Kidney epithelial cell (primary cell): ENCODE measurements at regions not wholly inside any gene's neighbourhood (a gene's known extent, or its start where the extent isn't known, plus 50 kb on each side); places are given as distances from the start of the nearest gene placed in this dataset.

Experiments
- DNase-seq: peaks from one replicate; pipeline ENCODE4 v3.0.0-alpha.2; 2010; ENCODE audit warnings: low read depth
- H3K27me3 ChIP-seq: 2 replicates; pipeline ENCODE4 v1.6.0; 2011; ENCODE audit warnings: low read length; ENCODE audit not compliant: control insufficient read depth, insufficient read depth
- H3K36me3 ChIP-seq: 2 replicates; pipeline ENCODE4 v1.5.1; 2011; ENCODE audit warnings: low read length; ENCODE audit not compliant: control insufficient read depth, insufficient read depth
- H3K4me3 ChIP-seq: 2 replicates; pipeline ENCODE4 v1.5.1; 2011; ENCODE audit warnings: low read depth, mild to moderate bottlenecking, control low read depth, low read length
- TF ChIP-seq, protein P1 (sequence below): IDR thresholded peaks from 2 replicates; pipeline ENCODE4 v1.5.1; 2011; ENCODE audit warnings: mild to moderate bottlenecking, moderate library complexity, low read length, control low read depth, inconsistent platforms; ENCODE audit not compliant: insufficient read depth, poor library complexity, severe bottlenecking

DNA sequence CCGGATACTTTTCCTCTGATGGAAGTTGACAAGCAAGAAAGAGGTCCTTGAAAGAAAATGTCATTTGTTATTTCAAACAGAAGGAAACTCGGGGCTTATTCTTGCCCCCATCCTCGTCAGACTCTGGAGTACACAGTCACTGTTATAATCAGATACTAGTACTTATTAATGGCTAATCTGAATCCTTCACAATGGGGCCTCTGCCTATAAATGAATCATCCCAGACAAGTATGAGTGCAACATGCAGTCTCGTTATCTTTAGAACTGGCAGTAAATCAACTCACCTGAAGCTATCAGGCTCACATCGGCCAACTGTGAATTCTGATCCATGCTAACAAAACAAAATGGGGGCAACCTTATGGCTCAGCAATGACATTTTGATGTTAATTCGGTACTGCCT is 216.7 kb downstream of the GRIN2B start:
- no peak for DNase-seq
- no peaks in the 10 kb centered on the region for H3K27me3 ChIP-seq
- TF ChIP-seq, protein P1, sequence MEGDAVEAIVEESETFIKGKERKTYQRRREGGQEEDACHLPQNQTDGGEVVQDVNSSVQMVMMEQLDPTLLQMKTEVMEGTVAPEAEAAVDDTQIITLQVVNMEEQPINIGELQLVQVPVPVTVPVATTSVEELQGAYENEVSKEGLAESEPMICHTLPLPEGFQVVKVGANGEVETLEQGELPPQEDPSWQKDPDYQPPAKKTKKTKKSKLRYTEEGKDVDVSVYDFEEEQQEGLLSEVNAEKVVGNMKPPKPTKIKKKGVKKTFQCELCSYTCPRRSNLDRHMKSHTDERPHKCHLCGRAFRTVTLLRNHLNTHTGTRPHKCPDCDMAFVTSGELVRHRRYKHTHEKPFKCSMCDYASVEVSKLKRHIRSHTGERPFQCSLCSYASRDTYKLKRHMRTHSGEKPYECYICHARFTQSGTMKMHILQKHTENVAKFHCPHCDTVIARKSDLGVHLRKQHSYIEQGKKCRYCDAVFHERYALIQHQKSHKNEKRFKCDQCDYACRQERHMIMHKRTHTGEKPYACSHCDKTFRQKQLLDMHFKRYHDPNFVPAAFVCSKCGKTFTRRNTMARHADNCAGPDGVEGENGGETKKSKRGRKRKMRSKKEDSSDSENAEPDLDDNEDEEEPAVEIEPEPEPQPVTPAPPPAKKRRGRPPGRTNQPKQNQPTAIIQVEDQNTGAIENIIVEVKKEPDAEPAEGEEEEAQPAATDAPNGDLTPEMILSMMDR = no peak
- H3K36me3 ChIP-seq = no peaks in the 10 kb centered on the region
- H3K4me3 ChIP-seq = no peak overlapping the region

DNA sequence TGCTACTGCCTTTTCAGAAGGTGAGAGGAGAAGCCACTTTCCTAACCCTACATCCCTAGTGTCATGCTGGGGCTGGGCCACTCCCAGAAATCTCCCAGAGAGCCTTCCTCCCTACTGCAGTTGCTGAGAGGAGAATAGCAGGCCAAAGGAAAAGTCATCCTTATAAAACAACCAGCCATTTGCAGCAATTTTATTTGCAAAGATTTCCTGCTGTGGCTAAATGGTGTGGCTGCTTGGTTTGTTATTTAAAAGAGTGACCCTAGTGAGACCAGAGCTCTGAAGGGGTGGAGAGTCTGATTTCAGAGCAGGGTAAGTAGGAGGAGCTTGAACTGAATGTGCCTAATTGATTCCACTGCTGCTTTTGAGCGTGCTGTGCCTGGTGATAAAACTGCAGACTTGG is 232.0 kb downstream of the GRIN2B start:
- no peak overlapping the region for H3K4me3 ChIP-seq
- H3K27me3 ChIP-seq = no peaks in the 10 kb centered on the region
- TF ChIP-seq, protein P1 = no peak
- DNase-seq = no peak
- no peaks in the 10 kb centered on the region for H3K36me3 ChIP-seq

DNA sequence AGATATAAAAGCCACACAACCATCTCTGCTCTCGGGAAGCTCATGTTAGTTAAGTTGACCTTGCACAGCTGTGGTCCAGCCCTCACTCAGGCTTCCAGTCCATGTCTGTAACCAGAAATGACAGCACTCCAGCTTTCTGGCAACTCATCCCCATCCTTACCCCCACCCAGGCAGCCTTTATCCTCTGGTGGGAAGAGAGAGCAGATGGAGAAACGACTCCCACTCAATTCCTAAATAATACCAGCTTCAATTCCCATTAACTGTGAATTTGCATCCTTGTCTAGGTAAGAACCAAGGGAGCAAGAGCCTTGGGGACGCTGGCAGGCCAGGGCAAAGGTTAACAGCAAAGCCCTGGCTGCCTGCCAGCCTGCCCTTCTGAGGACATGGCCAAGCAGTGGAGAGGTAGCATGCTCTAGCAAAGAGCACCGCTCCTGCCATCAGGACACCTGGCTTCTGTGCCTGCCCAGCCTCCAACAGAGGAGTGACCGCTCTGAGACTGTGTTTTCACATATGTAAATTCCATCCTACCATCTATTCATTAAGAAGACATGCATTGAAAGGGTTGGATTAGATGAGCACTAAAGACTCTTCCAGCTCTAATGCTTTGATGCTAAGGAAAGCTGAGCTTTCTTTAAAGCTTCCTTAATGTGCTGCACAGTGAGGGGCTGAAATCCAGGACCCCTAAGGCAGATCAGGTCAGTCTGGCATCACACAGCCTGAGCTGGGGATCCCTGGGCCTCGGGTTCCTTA is 236.1 kb downstream of the GRIN2B start:
- Histone ChIP-seq H3K36me3 (no peaks in the 10 kb centered on the region), H3K27me3 (no peaks in the 10 kb centered on the region), H3K4me3 (no peak overlapping the region)
- TF ChIP-seq, protein P1 = no peak
- DNase-seq = no peak

DNA sequence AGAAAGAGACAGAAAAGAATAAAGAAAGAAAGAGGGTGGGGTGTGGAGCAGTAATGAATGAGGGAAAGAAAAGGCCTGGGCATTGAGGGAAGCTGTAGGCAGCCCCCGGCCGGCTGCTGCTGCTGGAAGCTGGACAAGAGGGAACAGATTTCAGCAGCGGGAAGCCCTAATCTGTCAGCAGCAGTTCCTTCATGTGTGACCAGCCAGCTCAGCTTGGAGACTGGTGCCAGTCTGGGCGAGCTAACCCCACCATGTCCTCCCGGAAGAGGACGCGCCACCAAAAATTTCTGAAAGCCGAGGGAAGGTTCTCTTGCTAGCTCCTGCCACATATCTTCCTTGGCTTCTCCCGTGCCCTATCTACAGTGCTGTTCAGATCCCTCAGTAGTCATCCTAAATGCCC is 236.8 kb downstream of the GRIN2B start:
- TF ChIP-seq, protein P1 = no peak
- H3K27me3 ChIP-seq = no peaks in the 10 kb centered on the region
- H3K36me3 ChIP-seq = no peaks in the 10 kb centered on the region
- H3K4me3 ChIP-seq = no peak overlapping the region
- no peak for DNase-seq

DNA sequence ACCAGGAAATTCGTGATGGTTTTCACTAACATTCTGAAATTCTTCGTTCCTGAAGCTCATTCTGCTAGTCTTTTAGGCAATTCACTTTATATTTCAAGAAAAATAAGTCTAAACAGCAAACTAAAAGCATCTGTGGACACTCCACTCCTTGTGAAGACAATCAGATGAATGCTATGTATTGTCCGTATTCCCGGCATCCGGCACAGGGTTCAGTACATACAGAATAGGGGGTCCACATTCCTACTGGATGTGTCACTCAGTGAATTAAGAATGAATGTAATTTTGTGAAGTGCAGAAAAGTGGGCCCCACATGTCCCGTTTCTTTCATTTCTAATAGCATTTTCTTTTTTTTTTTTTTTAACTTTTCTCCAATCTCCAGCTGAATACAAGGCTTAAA is 241.3 kb downstream of the GRIN2B start:
- TF ChIP-seq, protein P1 = no peak
- no peaks in the 10 kb centered on the region for H3K27me3 ChIP-seq
- no peaks in the 10 kb centered on the region for H3K36me3 ChIP-seq
- no peak overlapping the region for H3K4me3 ChIP-seq
- no peak for DNase-seq

DNA sequence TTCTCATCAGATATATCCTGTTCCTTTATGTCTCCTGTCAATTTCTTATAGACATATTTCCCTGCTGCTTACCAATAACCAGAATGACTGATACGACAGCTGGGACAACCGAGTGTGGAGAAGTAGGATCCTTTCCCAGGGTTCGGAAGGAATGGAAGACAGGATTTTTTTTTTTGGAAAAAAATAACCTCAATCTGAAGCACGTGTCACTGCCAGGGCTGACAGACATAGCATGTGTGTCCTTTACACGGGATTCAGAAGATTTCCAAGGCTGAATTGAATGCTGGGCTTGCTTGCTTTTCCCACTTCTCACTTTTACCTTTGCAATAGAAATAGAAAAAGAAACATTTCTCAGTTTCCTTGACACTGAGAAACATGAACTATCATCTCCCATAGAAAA is 245.7 kb downstream of the GRIN2B start:
- Histone ChIP-seq H3K4me3 (no peak overlapping the region), H3K27me3 (no peaks in the 10 kb centered on the region), H3K36me3 (no peaks in the 10 kb centered on the region)
- TF ChIP-seq, protein P1 = no peak
- DNase-seq = no peak
